ENCODE measurements at regions not wholly inside any gene's neighbourhood (a gene's known extent, or its start where the extent isn't known, plus 50 kb on each side); places are given as distances from the start of the nearest gene placed in this dataset.

- TF ChIP-seq E2F1 (CRISPR knock-in tag; IDR thresholded peaks at IDR 0.05) = no peak
- no peak for TF ChIP-seq ETV5 (CRISPR knock-in tag; IDR thresholded peaks at IDR 0.05; ENCODE audit: low read depth)
- no peak for TF ChIP-seq MYNN (IDR thresholded peaks at IDR 0.05)
- no peak for TF ChIP-seq MYNN (CRISPR knock-in tag; IDR thresholded peaks at IDR 0.05)
- TF ChIP-seq PYGO2 (tag; IDR thresholded peaks at IDR 0.05) = no peak
- TF ChIP-seq ELK1 (CRISPR knock-in tag; IDR thresholded peaks at IDR 0.05) = no peak
- no peak for TF ChIP-seq ZNF41 (CRISPR knock-in tag; conservative IDR thresholded peaks at IDR 0.05)
These were observed 95.5 kb downstream of the ACKR3 start for GRCh38 chr2:236665101-236665500.

All from K562 (cell line).